NCI-H446 (cell line): ENCODE measurements at regions not wholly inside any gene's neighbourhood (a gene's known extent, or its start where the extent isn't known, plus 50 kb on each side); places are given as distances from the start of the nearest gene placed in this dataset.
"Not testable (repeated sequence)": the region's sequence is repeated elsewhere in the genome, so short reads cannot be mapped to it uniquely, and the experiment has no call there.

Experiments
- DNase-seq, 2 experiments: peaks; one replicate each; lab custom pipeline; 2025; lab: John Stamatoyannopoulos, UW

DNA sequence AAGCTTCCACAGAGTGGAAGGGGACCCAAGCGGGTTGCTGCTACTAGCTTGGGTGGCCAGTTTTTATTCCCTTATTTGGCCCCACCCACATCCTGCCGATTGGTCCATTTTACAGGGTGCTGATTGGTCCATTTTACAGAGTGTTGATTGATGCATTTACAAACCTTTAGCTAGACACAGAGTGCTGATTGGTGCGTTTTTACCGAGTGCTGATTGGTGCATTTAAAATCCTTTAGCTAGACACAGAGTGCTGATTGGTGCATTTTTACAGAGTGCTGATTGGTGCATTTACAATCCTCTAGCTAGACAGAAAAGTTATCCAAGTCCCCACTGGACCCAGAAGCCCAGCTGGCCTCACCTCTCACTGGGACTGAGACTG, 187.0 kb upstream of the KCNMB2 start:
- DNase-seq: not testable (repeated sequence)

DNA sequence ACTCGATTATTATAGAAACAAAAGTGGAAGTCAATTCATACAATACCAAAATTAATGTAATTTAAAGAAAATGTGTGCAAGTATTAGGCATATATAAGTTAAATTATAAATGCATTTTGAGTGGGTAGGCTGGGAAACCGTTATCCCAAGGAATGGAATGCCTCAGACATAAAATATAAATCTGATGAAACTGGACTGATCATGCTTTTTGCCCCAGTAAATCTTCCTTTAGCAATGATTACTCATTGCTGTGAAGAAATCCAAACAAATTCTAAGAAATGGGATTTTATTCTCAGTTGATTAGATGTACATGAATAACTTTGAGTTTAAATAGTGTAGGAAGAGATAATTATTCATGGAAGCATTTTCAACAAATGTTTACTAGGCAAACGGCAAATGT, 185.5 kb upstream of the KCNMB2 start:
- DNase-seq: no peak

DNA sequence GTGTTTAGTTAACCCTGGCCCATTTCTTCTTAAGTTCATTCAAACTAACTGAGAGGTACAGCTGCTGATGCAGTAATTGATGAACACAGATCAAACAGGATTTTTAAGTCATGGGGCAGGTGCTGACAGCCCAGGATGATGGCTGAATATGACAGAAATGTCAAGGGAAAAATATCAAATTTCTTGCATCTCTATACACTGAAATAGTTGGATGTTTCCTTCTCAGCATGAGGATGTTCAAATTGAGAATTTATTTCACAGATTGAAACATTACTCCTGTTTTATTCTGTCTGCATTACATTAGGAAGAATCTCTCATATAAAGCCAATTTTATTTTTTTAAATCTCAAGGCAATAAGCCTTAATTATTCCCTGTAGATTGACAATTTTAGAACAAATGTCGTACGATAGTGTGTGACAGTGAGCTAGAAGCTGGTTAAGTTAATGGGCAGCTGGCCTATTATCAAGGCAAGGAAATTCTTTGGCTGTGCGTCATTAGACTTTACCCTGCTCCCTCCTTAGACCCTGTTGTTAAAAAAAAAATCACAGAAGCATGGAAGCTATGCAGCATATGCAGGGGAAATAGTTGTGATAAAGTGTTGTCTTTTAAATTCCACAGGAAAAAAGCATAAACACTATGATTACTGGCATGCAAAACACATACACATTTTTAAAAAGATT, 183.8 kb upstream of the KCNMB2 start:
- peak; percentile 76 to 91 for DNase-seq

DNA sequence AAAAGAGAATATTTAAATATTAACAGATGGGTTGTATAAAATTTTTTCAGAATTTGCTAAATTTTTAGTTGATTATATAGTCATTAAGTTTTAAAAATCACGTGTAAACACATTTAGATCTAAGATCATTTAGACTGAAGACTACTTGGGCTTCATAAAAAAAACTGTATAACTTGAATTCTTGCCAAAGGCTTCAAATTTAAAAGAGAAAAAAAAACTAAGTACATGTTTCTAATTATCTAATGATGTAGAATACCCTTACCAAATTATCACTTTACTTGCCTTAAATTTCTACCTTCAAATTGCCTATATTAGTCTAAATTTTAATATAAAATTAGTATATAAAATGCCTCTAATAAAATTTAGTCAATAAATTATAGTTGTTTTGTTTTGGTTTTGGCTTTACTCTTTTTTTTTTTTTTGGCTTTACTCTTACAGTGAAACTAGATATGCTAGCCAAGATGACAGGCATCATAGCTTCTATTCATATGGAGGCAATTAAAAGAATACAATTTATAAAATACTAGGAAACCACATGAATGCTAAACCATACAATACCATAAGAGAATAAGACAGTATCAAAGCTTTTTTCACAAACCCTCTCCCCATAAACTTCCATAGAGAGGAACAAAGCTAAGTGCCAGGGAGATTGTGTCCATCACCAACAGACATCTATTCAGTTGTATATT, 183.1 kb upstream of the KCNMB2 start:
- peak; percentile 57 to 70 for DNase-seq

- DNase-seq: no peak
These were observed 176.5 kb upstream of the KCNMB2 start for GRCh38 chr3:178359728-178360127.

- DNase-seq: not testable (repeated sequence)
These were observed 173.2 kb upstream of the KCNMB2 start for GRCh38 chr3:178363048-178363447.

GRCh38 chr3:178367817-178368617, 168.2 kb upstream of the KCNMB2 start:
- peak; percentile 64 to 93 for DNase-seq

DNA sequence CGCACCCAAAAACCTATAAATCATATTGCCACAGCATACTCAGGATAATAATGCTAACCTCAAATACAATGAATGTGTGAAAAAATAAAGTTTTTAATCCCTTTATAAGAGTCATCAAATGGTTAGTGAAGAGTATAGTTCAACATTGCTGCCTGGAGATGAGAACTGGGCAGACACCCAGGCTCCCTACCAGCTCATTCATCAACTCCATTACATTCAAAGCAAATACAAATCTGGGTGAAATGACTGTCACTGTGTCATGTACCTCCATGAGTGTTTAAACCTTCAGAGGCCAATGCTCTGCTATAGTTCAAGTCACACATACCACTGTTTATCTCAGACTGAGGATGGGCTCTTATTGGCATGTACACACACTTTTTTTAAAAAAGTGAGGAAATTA, 167.2 kb upstream of the KCNMB2 start:
- DNase-seq: peak in 1 of 2 experiments; percentile 15

DNA sequence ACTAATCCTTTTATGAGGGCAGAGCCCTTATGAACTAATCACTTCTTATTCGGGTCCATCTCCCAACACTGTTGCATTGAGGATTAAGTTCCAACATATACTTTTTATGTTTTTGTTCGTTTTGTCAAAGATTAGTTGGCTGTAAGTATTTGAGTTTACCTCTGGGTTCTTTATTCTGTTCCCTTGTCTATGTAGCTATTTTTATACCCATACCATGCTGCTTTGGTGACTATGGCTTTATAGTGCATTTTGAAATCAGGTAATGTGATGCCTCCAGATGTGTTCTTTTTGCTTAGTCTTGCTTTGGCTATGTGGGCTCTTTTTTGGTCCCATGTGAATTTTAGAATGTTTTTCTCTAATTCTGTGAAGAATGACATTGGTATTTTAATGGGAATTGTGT, 166.4 kb upstream of the KCNMB2 start:
- no peak for DNase-seq

GRCh38 chr3:178370387-178370786, 165.8 kb upstream of the KCNMB2 start:
- DNase-seq: no peak

DNA sequence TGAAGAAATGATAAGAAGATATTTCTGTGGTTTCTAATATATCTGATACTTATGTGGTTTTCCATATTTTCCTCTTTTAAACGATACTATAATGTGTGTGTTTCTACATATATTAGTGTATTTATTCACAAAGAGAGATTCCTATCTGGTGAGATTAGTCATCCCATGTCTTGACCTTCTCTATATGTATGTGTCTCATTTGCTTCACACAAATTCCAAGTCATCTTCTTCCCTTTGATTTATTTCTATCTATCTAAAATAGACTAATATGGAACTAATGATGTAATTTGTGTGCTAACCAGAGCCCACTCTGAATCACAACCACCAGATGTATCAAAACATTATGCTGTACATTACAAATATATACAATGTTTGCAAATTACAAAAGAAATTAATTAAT, 154.7 kb upstream of the KCNMB2 start:
- no peak for DNase-seq

DNA sequence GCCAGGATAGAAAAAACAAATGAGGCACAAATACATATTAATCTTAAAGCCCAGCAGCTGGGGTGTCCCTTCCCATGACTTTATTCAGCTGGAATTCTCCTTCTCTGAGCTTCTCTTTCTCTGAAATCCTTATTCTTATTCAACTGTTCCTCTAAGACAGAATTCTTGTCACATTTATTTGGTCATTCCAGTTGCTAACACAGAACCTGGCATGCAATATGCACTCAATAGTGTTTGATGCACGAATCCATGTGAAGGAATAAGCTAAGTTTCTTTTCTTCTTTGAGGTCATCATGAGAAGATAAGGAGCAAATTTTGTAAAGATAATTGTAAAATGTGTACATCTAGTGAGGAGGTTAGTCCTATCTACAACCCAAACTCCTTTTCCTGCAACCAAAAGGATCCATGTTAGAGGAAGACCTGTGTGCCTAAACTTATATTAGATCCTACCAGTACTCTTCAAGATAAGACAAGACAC, 154.2 kb upstream of the KCNMB2 start:
- DNase-seq: no peak

- no peak for DNase-seq
These were observed 153.7 kb upstream of the KCNMB2 start for GRCh38 chr3:178382449-178383061.

- DNase-seq: peak; percentile 45 to 60
These were observed 151.7 kb upstream of the KCNMB2 start for GRCh38 chr3:178384321-178385230.

- peak; percentile 60 to 77 for DNase-seq
These were observed 150.8 kb upstream of the KCNMB2 start for GRCh38 chr3:178385280-178385952.

GRCh38 chr3:178386401-178386800, 149.8 kb upstream of the KCNMB2 start:
- no peak for DNase-seq

DNA sequence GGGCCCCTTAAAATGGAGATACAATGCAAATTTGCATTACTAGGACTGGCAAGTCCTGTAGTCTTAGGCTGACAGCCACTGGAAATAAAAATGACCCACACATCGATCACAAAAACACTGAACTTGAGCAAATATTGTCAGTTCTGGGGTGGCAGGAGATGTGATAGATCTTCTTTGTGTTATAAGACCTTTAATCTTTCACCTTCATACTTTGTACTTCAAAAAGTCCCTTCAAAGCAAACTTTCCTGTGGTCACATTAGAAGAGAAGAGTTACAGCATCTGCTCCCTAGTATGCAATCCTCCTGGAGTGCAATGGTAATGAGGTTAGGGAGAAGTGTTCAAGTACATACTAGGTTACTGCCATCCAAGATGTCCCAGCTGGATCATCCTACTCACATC, 149.4 kb upstream of the KCNMB2 start:
- DNase-seq: no peak

DNA sequence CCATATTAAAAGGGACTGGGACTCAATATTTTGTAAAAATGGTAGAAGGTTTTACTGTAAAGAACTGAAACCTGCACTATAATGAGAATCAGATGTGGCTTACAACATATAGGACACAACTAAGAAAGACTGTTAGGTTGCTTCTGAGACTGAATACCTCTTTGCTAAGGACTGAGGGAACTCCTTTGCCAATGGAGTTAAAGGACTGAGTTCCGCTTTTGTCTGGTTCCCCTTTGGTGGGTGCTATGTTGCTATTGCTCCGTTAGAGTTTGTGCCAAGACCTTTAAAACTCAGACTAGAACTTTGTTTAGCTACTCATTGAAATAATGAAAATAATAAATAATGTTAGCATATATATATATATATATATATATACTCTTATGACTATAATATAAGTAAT, 147.8 kb upstream of the KCNMB2 start:
- no peak for DNase-seq

DNA sequence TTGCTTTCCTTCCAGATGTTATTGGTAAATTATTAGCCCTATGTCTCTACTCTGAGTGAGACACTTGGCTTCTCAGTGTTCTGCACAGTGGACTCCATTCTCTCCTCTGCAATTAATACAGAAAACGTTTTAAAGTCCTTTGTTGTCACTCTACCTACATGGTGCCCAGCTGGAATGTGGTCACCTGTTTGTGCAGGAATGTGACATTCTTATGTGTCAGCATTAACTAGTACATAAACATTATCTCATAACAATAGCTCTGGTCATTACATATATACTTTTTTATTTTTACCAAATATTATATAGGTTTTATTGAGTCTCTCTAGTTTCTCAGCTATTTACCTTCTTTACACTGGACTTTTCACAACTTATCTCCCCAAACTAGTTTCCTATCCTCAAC, 147.0 kb upstream of the KCNMB2 start:
- DNase-seq: no peak

DNA sequence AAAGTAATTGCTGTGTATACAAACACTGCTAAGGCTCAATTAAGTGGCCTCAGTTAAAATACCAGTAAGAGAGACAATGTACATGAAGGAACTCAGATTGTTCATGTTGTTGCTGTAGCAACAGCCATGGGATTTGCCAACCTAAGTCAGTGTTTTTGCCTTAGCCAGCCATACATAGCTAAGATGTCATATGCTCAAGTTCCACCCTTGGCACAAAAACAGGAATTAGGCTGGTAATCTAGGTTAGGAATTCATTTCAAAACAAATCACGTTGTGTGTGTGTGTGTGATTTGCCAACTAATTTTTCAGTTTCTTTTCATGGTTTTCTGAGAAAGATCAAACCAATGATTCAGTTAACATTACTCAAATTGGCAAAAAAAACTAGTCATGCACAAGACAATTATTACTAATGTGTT, 143.7 kb upstream of the KCNMB2 start:
- DNase-seq: peak; percentile 69 to 84

- DNase-seq: no peak
These were observed 143.1 kb upstream of the KCNMB2 start for GRCh38 chr3:178393146-178393545.
